Mesothelial cell of epicardium (in vitro differentiated cells): ENCODE measurements at regions not wholly inside any gene's neighbourhood (a gene's known extent, or its start where the extent isn't known, plus 50 kb on each side); places are given as distances from the start of the nearest gene placed in this dataset.
A peak's percentile ranks its signal among the peaks of the same experiment; 100 is the strongest.

Source experiments
- DNase-seq, 2 experiments: peaks; one replicate each; pipeline ENCODE4 v3.0.0; 2021; ENCODE audit warnings: low spot score in 2 of 2; ENCODE audit not compliant: unreplicated experiment in 2 of 2
- H3K27ac Mint-ChIP-seq: 2 replicates; pipeline ENCODE4 v1.8.0; 2021; ENCODE audit warnings: mixed read lengths
- H3K27me3 Mint-ChIP-seq: 2 replicates; pipeline ENCODE4 v1.8.0; 2021; ENCODE audit warnings: low read depth, mixed read lengths
- H3K36me3 Mint-ChIP-seq: 2 replicates; pipeline ENCODE4 v1.8.0; 2021; ENCODE audit warnings: mixed read lengths
- H3K4me1 Mint-ChIP-seq: 2 replicates; pipeline ENCODE4 v1.8.0; 2021; ENCODE audit warnings: mixed read lengths
- H3K4me3 Mint-ChIP-seq: 2 replicates; pipeline ENCODE4 v1.8.0; 2021; ENCODE audit warnings: mild to moderate bottlenecking, moderate library complexity, mixed read lengths
- H3K9me3 Mint-ChIP-seq: 2 replicates; pipeline ENCODE4 v1.8.0; 2021; ENCODE audit warnings: mixed read lengths
- CTCF ChIP-seq: fragments of 200-600 bp; sonication (generic); IDR thresholded peaks from one replicate; pipeline ENCODE4 v1.5.0; 2021; ENCODE audit warnings: antibody characterized with exemption; ENCODE audit not compliant: unreplicated experiment

- no peak overlapping the region for H3K27ac Mint-ChIP-seq
- no peak for TF ChIP-seq CTCF
- H3K4me1 Mint-ChIP-seq: peaks cover 62% of the 10 kb centered on the region
- H3K4me3 Mint-ChIP-seq: no peak overlapping the region
- peaks cover 5% of the 10 kb centered on the region for H3K36me3 Mint-ChIP-seq
- no peaks in the 10 kb centered on the region for H3K27me3 Mint-ChIP-seq
- H3K9me3 Mint-ChIP-seq: no peaks in the 10 kb centered on the region
- no peak for DNase-seq
Observed at GRCh38 chr6:71410164-71410566, 121.6 kb downstream of the OGFRL1 start.

- Mint-ChIP-seq H3K36me3 (peaks cover 10% of the 10 kb centered on the region), H3K4me1 (peaks cover 57% of the 10 kb centered on the region), H3K27ac (no peak overlapping the region), H3K9me3 (no peaks in the 10 kb centered on the region), H3K27me3 (no peaks in the 10 kb centered on the region), H3K4me3 (no peak overlapping the region)
- no peak for TF ChIP-seq CTCF
- DNase-seq: no peak
Observed at GRCh38 chr6:71410681-71411080, 122.1 kb downstream of the OGFRL1 start.

- no peaks in the 10 kb centered on the region for H3K9me3 Mint-ChIP-seq
- H3K4me1 Mint-ChIP-seq: peaks cover 46% of the 10 kb centered on the region
- H3K27me3 Mint-ChIP-seq: no peaks in the 10 kb centered on the region
- peaks cover 10% of the 10 kb centered on the region for H3K36me3 Mint-ChIP-seq
- TF ChIP-seq CTCF: no peak
- H3K4me3 Mint-ChIP-seq: no peak overlapping the region
- H3K27ac Mint-ChIP-seq: peak overlapping the region; percentile 54
- DNase-seq: no peak
Observed at GRCh38 chr6:71411882-71412281, 123.3 kb downstream of the OGFRL1 start.

GRCh38 chr6:71412559-71413140, 124.0 kb downstream of the OGFRL1 start:
- H3K36me3 Mint-ChIP-seq: peaks cover 10% of the 10 kb centered on the region
- H3K9me3 Mint-ChIP-seq: no peaks in the 10 kb centered on the region
- no peaks in the 10 kb centered on the region for H3K27me3 Mint-ChIP-seq
- H3K4me3 Mint-ChIP-seq: no peak overlapping the region
- no peak for DNase-seq
- H3K4me1 Mint-ChIP-seq: peaks cover 43% of the 10 kb centered on the region
- peak overlapping the region; percentile 54 for H3K27ac Mint-ChIP-seq
- no peak for TF ChIP-seq CTCF

GRCh38 chr6:71414486-71414885, 125.9 kb downstream of the OGFRL1 start:
- H3K4me3 Mint-ChIP-seq: no peak overlapping the region
- H3K36me3 Mint-ChIP-seq: peaks cover 10% of the 10 kb centered on the region
- TF ChIP-seq CTCF: no peak
- H3K9me3 Mint-ChIP-seq: no peaks in the 10 kb centered on the region
- peaks cover 48% of the 10 kb centered on the region for H3K4me1 Mint-ChIP-seq
- peak overlapping the region; percentile 24 for H3K27ac Mint-ChIP-seq
- no peaks in the 10 kb centered on the region for H3K27me3 Mint-ChIP-seq
- DNase-seq: no peak
